PFSK-1 (cell line): ENCODE measurements at regions not wholly inside any gene's neighbourhood (a gene's known extent, or its start where the extent isn't known, plus 50 kb on each side); places are given as distances from the start of the nearest gene placed in this dataset.

Experiments
- POLR2AphosphoS5 ChIP-seq: IDR thresholded peaks from 2 replicates; pipeline ENCODE4 v1.6.1; 2012; ENCODE audit warnings: low read depth, mild to moderate bottlenecking, control low read depth, low read length, moderate library complexity
- SIN3A ChIP-seq: IDR thresholded peaks from 2 replicates; pipeline ENCODE4 v1.6.1; 2012; ENCODE audit warnings: mild to moderate bottlenecking, low read length, moderate library complexity, borderline replicate concordance; ENCODE audit not compliant: insufficient read depth
- TAF1 ChIP-seq: IDR thresholded peaks from 2 replicates; pipeline ENCODE4 v1.6.1; 2012; ENCODE audit warnings: low read length, control low read depth, borderline replicate concordance; ENCODE audit not compliant: insufficient read depth
- TF ChIP-seq, protein P1 (sequence below), 2 experiments: IDR thresholded peaks; 2 replicates each; pipeline versions ENCODE4 v1.6.1 to v1.8.0; 2011 to 2012; ENCODE audit warnings: low read depth in 2 of 2, low read length in 2 of 2, control low read depth in 1 of 2, inconsistent platforms in 1 of 2, mild to moderate bottlenecking in 1 of 2, moderate library complexity in 1 of 2; ENCODE audit not compliant: insufficient read depth in 1 of 2

- TF ChIP-seq POLR2AphosphoS5: no peak
- TF ChIP-seq, protein P1, sequence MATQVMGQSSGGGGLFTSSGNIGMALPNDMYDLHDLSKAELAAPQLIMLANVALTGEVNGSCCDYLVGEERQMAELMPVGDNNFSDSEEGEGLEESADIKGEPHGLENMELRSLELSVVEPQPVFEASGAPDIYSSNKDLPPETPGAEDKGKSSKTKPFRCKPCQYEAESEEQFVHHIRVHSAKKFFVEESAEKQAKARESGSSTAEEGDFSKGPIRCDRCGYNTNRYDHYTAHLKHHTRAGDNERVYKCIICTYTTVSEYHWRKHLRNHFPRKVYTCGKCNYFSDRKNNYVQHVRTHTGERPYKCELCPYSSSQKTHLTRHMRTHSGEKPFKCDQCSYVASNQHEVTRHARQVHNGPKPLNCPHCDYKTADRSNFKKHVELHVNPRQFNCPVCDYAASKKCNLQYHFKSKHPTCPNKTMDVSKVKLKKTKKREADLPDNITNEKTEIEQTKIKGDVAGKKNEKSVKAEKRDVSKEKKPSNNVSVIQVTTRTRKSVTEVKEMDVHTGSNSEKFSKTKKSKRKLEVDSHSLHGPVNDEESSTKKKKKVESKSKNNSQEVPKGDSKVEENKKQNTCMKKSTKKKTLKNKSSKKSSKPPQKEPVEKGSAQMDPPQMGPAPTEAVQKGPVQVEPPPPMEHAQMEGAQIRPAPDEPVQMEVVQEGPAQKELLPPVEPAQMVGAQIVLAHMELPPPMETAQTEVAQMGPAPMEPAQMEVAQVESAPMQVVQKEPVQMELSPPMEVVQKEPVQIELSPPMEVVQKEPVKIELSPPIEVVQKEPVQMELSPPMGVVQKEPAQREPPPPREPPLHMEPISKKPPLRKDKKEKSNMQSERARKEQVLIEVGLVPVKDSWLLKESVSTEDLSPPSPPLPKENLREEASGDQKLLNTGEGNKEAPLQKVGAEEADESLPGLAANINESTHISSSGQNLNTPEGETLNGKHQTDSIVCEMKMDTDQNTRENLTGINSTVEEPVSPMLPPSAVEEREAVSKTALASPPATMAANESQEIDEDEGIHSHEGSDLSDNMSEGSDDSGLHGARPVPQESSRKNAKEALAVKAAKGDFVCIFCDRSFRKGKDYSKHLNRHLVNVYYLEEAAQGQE (IDR thresholded peaks at IDR 0.05; ENCODE audit: insufficient read depth in 1 of 2, low read depth in 2 of 2, low read length in 2 of 2): no peak
- TF ChIP-seq SIN3A: no peak
- no peak for TF ChIP-seq TAF1
Measured at GRCh38 chr2:150141226-150142001, 346.1 kb downstream of the RND3 start.
